Left lung (tissue), 4 donors: ENCODE measurements at regions not wholly inside any gene's neighbourhood (a gene's known extent, or its start where the extent isn't known, plus 50 kb on each side); places are given as distances from the start of the nearest gene placed in this dataset.

ENCODE experiments used
- ATAC-seq: fragments of 200-7000 bp; cut with Tn5 transposase; one replicate; pipeline ENCODE4 v1.9.1; 2020; ENCODE audit warnings: moderate library complexity
- DNase-seq, 4 donors: peaks; one replicate each; pipeline ENCODE4 v3.0.0-alpha.2; 2013 to 2020
- H3K27ac ChIP-seq, 2 donors: fragments of 200-600 bp; sonication (generic) in 1 of 2; one replicate each; pipeline versions ENCODE4 v1.5.0 to v1.8.0; 2020 to 2021
- H3K27me3 ChIP-seq, 2 donors: fragments of 200-600 bp; sonication (generic) in 1 of 2; one replicate each; pipeline versions ENCODE4 v1.5.0 to v1.8.0; 2020 to 2021
- H3K36me3 ChIP-seq, 2 donors: fragments of 200-600 bp; sonication (generic) in 1 of 2; one replicate each; pipeline versions ENCODE4 v1.5.0 to v1.8.0; 2020 to 2021
- H3K4me1 ChIP-seq, 2 donors: fragments of 200-600 bp; one replicate each; pipeline ENCODE4 v1.8.0; 2021
- H3K4me3 ChIP-seq, 2 donors: fragments of 200-600 bp; sonication (generic) in 1 of 2; one replicate each; pipeline versions ENCODE4 v1.5.0 to v1.8.0; 2020 to 2021; ENCODE audit warnings: mild to moderate bottlenecking in 1 of 2
- H3K9me3 ChIP-seq, 2 donors: fragments of 200-600 bp; sonication (generic) in 1 of 2; one replicate each; pipeline versions ENCODE4 v1.5.0 to v1.8.0; 2020 to 2021
- CTCF ChIP-seq, 2 donors: fragments of 200-600 bp; sonication (generic) in 1 of 2; IDR thresholded peaks; one replicate each; pipeline versions ENCODE4 v1.5.0 to v1.8.0; 2021; ENCODE audit warnings: antibody characterized with exemption in 2 of 2
- intact Hi-C, 2 donors: fragments of 100-400 bp; cut with DNase I; formaldehyde crosslinking; loops; one replicate each; pipeline versions ENCODE4 v1.11.2 to v1.14.2; 2022
- donor health status: DM: no; HTN: yes; CAD: no.
- donor health status: DM: no; HTN: no; CAD: no.

- Histone ChIP-seq H3K4me1 (no peaks in the 10 kb centered on the region), H3K9me3 (peaks cover 0 to 8% of the 10 kb centered on the region in 2 donors), H3K27me3 (no peaks in the 10 kb centered on the region), H3K36me3 (no peaks in the 10 kb centered on the region), H3K4me3 (no peak overlapping the region), H3K27ac (no peak overlapping the region)
- ATAC-seq (no peak), DNase-seq (no peak)
- no peak for TF ChIP-seq CTCF (IDR thresholded peaks at IDR 0.05)
- intact Hi-C loops: no loop called here
Observed at GRCh38 chr15:87686841-87687522, 569.6 kb downstream of the NTRK3 start.

- Histone ChIP-seq H3K27ac (no peak overlapping the region), H3K36me3 (no peaks in the 10 kb centered on the region), H3K4me3 (no peak overlapping the region), H3K27me3 (no peaks in the 10 kb centered on the region), H3K9me3 (peaks cover 0 to 2% of the 10 kb centered on the region in 2 donors), H3K4me1 (no peaks in the 10 kb centered on the region)
- no peak for ATAC-seq
- TF ChIP-seq CTCF (IDR thresholded peaks at IDR 0.05): no peak
- intact Hi-C loops: no loop called here
- no peak for DNase-seq
Observed at GRCh38 chr15:87686339-87686738, 570.2 kb downstream of the NTRK3 start.

GRCh38 chr15:87682527-87682926 is 574.0 kb downstream of the NTRK3 start:
- intact Hi-C loops: no loop called here
- Histone ChIP-seq H3K27me3 (no peaks in the 10 kb centered on the region), H3K36me3 (no peaks in the 10 kb centered on the region), H3K4me3 (no peak overlapping the region), H3K9me3 (no peaks in the 10 kb centered on the region), H3K4me1 (no peaks in the 10 kb centered on the region), H3K27ac (no peak overlapping the region)
- DNase-seq: no peak
- ATAC-seq: no peak
- TF ChIP-seq CTCF (IDR thresholded peaks at IDR 0.05): no peak

GRCh38 chr15:87681104-87681503 is 575.4 kb downstream of the NTRK3 start:
- no peak for TF ChIP-seq CTCF (IDR thresholded peaks at IDR 0.05)

GRCh38 chr15:87680208-87680607 is 576.3 kb downstream of the NTRK3 start:
- Histone ChIP-seq H3K27ac (no peak overlapping the region), H3K36me3 (no peaks in the 10 kb centered on the region), H3K4me1 (no peaks in the 10 kb centered on the region), H3K27me3 (no peaks in the 10 kb centered on the region), H3K4me3 (no peak overlapping the region), H3K9me3 (no peaks in the 10 kb centered on the region)
- intact Hi-C loops: no loop called here
- no peak for TF ChIP-seq CTCF (IDR thresholded peaks at IDR 0.05)
- DNase-seq (no peak), ATAC-seq (no peak)

More at GRCh38 chr15:87681104-87681503, 575.4 kb downstream of the NTRK3 start:
- Histone ChIP-seq H3K27ac (no peak overlapping the region), H3K4me1 (no peaks in the 10 kb centered on the region), H3K36me3 (no peaks in the 10 kb centered on the region), H3K9me3 (no peaks in the 10 kb centered on the region), H3K4me3 (no peak overlapping the region), H3K27me3 (no peaks in the 10 kb centered on the region)
- DNase-seq (no peak), ATAC-seq (no peak)
- intact Hi-C loops: no loop called here
